Tibial nerve (tissue), 3 donors: ENCODE measurements at regions not wholly inside any gene's neighbourhood (a gene's known extent, or its start where the extent isn't known, plus 50 kb on each side); places are given as distances from the start of the nearest gene placed in this dataset.

Experiments
- POLR2A ChIP-seq, 2 donors: fragments of 450-650 bp; IDR thresholded peaks; one replicate each; pipeline ENCODE4 v1.6.1; 2017; ENCODE audit warnings: antibody characterized with exemption in 2 of 2, mild to moderate bottlenecking in 2 of 2, moderate library complexity in 2 of 2
- TF ChIP-seq, protein P1 (sequence below), 5 experiments: fragments of 200-600 bp in 3 of 5; fragments of 450-650 bp in 2 of 5; sonication (generic) in 3 of 5; IDR thresholded peaks; one replicate each; pipeline ENCODE4 v1.5.1; 2016 to 2019; ENCODE audit warnings: antibody characterized with exemption in 5 of 5, mild to moderate bottlenecking in 3 of 5, moderate library complexity in 2 of 5

DNA sequence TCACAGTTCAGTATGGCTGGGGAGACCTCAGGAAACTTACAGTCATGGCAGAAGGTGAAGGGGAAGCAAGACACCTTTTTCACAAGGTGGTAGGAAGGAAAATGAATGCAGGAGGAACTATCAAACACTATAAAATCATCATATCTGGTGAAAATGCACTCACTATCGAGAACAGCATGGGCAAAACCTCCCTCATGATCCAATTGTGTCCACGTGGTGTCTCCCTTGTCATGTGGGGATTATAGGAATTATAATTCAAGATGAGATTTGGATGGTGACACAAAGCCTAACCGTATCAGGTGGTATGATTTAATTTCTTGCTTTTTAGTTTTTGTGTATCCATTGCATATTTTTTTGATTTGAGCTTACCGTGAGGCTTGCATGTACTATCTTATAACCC is 133.2 kb upstream of the SYNCRIP start:
- no peak for TF ChIP-seq POLR2A (IDR thresholded peaks at IDR 0.05)
- TF ChIP-seq, protein P1, sequence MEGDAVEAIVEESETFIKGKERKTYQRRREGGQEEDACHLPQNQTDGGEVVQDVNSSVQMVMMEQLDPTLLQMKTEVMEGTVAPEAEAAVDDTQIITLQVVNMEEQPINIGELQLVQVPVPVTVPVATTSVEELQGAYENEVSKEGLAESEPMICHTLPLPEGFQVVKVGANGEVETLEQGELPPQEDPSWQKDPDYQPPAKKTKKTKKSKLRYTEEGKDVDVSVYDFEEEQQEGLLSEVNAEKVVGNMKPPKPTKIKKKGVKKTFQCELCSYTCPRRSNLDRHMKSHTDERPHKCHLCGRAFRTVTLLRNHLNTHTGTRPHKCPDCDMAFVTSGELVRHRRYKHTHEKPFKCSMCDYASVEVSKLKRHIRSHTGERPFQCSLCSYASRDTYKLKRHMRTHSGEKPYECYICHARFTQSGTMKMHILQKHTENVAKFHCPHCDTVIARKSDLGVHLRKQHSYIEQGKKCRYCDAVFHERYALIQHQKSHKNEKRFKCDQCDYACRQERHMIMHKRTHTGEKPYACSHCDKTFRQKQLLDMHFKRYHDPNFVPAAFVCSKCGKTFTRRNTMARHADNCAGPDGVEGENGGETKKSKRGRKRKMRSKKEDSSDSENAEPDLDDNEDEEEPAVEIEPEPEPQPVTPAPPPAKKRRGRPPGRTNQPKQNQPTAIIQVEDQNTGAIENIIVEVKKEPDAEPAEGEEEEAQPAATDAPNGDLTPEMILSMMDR (IDR thresholded peaks at IDR 0.05): no peak
